Activated T-helper 2 cell treated with anti-CD3 and anti-CD28 coated beads, Interferon-gamma antibody, Interleukin-2, Interleukin-4, amounts not matched to agents 10 μg/mL and 5 μg/mL and 100 μg/mL, durations not matched to agents 14 hours and 24 hours and 36 hours (primary cell): ENCODE measurements at regions not wholly inside any gene's neighbourhood (a gene's known extent, or its start where the extent isn't known, plus 50 kb on each side); places are given as distances from the start of the nearest gene placed in this dataset.
"Not testable (repeated sequence)": the region's sequence is repeated elsewhere in the genome, so short reads cannot be mapped to it uniquely, and the experiment has no call there.

Source experiments
- DNase-seq: peaks from one replicate; pipeline ENCODE4 v3.0.0; 2021; ENCODE audit warnings: low spot score
- H3K27ac Mint-ChIP-seq: one replicate; pipeline ENCODE4 v1.8.0; 2021; ENCODE audit warnings: mixed read lengths
- H3K27me3 Mint-ChIP-seq: one replicate; pipeline ENCODE4 v1.8.0; 2021; ENCODE audit warnings: low read depth, mixed read lengths
- H3K36me3 Mint-ChIP-seq: one replicate; pipeline ENCODE4 v1.8.0; 2021; ENCODE audit warnings: low read depth, mixed read lengths
- H3K4me1 Mint-ChIP-seq: one replicate; pipeline ENCODE4 v1.8.0; 2021; ENCODE audit warnings: low read depth, mixed read lengths
- H3K4me3 Mint-ChIP-seq: one replicate; pipeline ENCODE4 v1.8.0; 2021; ENCODE audit warnings: low read depth, mild to moderate bottlenecking, moderate library complexity, mixed read lengths
- H3K9me3 Mint-ChIP-seq: one replicate; pipeline ENCODE4 v1.8.0; 2021; ENCODE audit warnings: mixed read lengths
- intact Hi-C: fragments of 100-400 bp; cut with micrococcal nuclease; formaldehyde crosslinking; loops from one replicate; pipeline ENCODE4 v1.15.1; 2023

DNA sequence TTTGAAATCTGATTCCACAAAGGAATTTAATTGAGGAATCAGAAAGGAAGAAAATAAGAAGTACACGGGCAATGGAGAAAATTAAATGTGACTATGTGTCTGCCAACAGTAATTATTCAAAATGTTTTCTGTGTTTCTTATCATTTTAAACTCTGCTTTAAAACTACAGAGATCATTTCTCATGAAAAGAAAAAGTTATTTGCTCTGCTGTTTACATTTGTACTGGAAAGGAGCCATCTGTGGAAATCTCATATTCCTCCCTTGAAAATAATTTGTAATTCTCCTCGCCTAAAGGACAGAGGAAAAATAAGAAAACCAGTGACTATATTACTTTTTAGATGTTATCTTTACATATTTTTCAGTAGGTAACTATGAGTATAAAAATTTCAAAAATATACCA is 181.9 kb upstream of the MEIS1 start:
- Mint-ChIP-seq H3K4me3 (no peak overlapping the region), H3K9me3 (no peaks in the 10 kb centered on the region), H3K4me1 (no peaks in the 10 kb centered on the region), H3K36me3 (no peaks in the 10 kb centered on the region), H3K27me3 (no peaks in the 10 kb centered on the region), H3K27ac (no peak overlapping the region)
- intact Hi-C loops, result no loop called here
- no peak for DNase-seq

- H3K36me3 Mint-ChIP-seq, result no peaks in the 10 kb centered on the region
- H3K27ac Mint-ChIP-seq, result no peak overlapping the region
- H3K9me3 Mint-ChIP-seq, result peaks cover under 1% of the 10 kb centered on the region
- intact Hi-C loops, result no loop called here
- no peaks in the 10 kb centered on the region for H3K4me1 Mint-ChIP-seq
- H3K4me3 Mint-ChIP-seq, result no peak overlapping the region
- H3K27me3 Mint-ChIP-seq, result no peaks in the 10 kb centered on the region
- no peak for DNase-seq
These were observed 182.8 kb upstream of the MEIS1 start for GRCh38 chr2:66252109-66252508.

DNA sequence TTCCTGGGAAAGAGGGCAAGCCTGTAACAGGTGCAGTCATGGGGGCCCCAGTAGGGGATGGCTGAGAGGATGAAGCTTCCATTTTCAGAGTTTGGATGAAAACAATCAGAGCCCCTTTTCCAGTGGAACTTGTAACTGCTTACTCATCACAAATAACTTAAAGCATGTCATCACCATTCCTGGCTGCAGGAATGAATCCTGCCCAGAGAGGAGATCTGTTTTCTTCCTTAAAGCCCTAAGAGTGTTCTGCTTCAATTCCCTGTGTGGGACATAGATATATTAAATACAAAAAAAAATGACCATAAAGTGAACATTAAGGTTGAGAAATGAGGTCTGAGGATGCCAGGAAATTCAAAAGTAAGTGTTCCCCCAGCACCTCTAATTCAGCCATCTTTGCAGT is 183.4 kb upstream of the MEIS1 start:
- Mint-ChIP-seq H3K36me3 (no peaks in the 10 kb centered on the region), H3K27me3 (no peaks in the 10 kb centered on the region), H3K9me3 (peaks cover 5% of the 10 kb centered on the region), H3K4me3 (no peak overlapping the region), H3K27ac (no peak overlapping the region), H3K4me1 (no peaks in the 10 kb centered on the region)
- intact Hi-C loops, result no loop called here
- no peak for DNase-seq

- H3K27ac Mint-ChIP-seq, H3K4me3 Mint-ChIP-seq, H3K36me3 Mint-ChIP-seq, intact Hi-C loops, H3K9me3 Mint-ChIP-seq, DNase-seq, H3K27me3 Mint-ChIP-seq, H3K4me1 Mint-ChIP-seq: not testable (repeated sequence)
These were observed 185.8 kb upstream of the MEIS1 start for GRCh38 chr2:66249089-66249488.

DNA sequence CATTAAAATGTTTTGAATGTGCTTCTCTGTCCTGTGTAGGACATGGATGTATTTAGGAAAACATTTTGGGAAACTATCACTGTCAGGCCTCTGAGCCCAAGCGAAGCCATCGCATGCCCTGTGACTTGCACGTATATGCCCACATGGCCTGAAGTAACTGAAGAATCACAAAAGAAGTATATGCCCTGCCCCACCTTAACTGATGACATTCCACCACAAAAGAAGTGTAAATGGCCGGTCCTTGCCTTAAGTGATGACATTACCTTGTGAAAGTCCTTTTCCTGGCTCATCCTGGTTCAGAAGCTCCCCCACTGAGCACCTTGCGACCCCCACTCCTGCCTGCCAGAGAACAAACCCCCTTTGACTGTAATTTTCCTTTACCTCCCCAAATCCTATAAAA is 191.1 kb upstream of the MEIS1 start:
- H3K36me3 Mint-ChIP-seq, H3K4me3 Mint-ChIP-seq, intact Hi-C loops, H3K4me1 Mint-ChIP-seq, H3K27ac Mint-ChIP-seq, H3K9me3 Mint-ChIP-seq, DNase-seq, H3K27me3 Mint-ChIP-seq: not testable (repeated sequence)

- not testable (repeated sequence) for H3K27ac Mint-ChIP-seq
These were observed 192.0 kb upstream of the MEIS1 start for GRCh38 chr2:66242888-66243287.

GRCh38 chr2:66242099-66242789 is 192.7 kb upstream of the MEIS1 start:
- peaks cover 5% of the 10 kb centered on the region for H3K9me3 Mint-ChIP-seq
- no peaks in the 10 kb centered on the region for H3K27me3 Mint-ChIP-seq
- H3K4me1 Mint-ChIP-seq, result no peaks in the 10 kb centered on the region
- no peak for DNase-seq
- no peak overlapping the region for H3K27ac Mint-ChIP-seq
- intact Hi-C loops, result no loop called here
- no peak overlapping the region for H3K4me3 Mint-ChIP-seq
- H3K36me3 Mint-ChIP-seq, result no peaks in the 10 kb centered on the region

More at GRCh38 chr2:66242888-66243287, 192.0 kb upstream of the MEIS1 start:
- H3K27me3 Mint-ChIP-seq, H3K4me1 Mint-ChIP-seq, H3K36me3 Mint-ChIP-seq, H3K4me3 Mint-ChIP-seq, intact Hi-C loops, H3K9me3 Mint-ChIP-seq, DNase-seq: not testable (repeated sequence)

DNA sequence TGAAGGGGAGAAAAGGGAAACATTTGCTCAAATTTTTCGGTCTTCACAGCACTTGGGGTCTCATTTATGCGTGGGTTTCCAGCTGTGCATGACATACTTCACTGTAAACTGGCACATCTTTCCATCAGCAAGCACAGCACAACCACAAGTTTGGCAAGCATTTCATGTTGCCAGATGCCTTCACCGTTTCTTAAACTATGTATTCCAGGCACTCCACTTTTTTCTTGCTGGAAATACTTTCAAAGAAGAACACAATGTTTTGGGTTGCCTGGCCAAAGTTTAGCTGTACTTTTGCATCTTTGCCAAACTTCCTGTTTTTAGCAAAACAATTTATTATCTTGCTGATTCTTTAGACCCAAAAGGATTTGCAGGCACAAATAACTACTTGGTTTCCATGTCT is 194.6 kb upstream of the MEIS1 start:
- Mint-ChIP-seq H3K4me3 (no peak overlapping the region), H3K36me3 (no peaks in the 10 kb centered on the region), H3K4me1 (no peaks in the 10 kb centered on the region), H3K27me3 (no peaks in the 10 kb centered on the region), H3K27ac (no peak overlapping the region), H3K9me3 (no peaks in the 10 kb centered on the region)
- DNase-seq, result no peak
- intact Hi-C loops, result no loop called here

DNA sequence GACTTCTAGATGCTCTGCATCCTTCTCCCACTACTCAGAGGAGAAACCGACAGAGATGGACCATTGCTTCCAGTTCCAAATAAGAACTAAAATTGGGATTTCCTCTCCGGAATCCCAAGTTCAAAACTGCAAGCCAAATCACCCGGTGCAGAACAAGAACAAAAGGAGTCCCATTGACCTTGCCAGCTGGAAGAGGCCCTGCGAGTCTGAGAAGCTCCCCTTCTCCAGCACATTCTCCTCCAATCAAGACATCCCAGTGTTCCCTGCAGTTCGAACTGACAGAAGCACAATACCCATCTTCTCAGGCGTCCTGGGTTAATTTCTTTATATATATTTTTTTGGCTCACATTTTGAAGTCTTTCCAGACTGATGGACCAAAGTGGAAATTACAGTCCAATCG is 195.3 kb upstream of the MEIS1 start:
- no peak overlapping the region for H3K4me3 Mint-ChIP-seq
- H3K4me1 Mint-ChIP-seq, result no peaks in the 10 kb centered on the region
- DNase-seq, result no peak
- H3K36me3 Mint-ChIP-seq, result no peaks in the 10 kb centered on the region
- H3K27me3 Mint-ChIP-seq, result no peaks in the 10 kb centered on the region
- H3K9me3 Mint-ChIP-seq, result no peaks in the 10 kb centered on the region
- no peak overlapping the region for H3K27ac Mint-ChIP-seq
- intact Hi-C loops, result no loop called here

- Mint-ChIP-seq H3K4me1 (no peaks in the 10 kb centered on the region), H3K27me3 (no peaks in the 10 kb centered on the region), H3K4me3 (no peak overlapping the region), H3K9me3 (no peaks in the 10 kb centered on the region), H3K36me3 (no peaks in the 10 kb centered on the region), H3K27ac (no peak overlapping the region)
- no peak for DNase-seq
- intact Hi-C loops, result no loop called here
These were observed 197.0 kb upstream of the MEIS1 start for GRCh38 chr2:66237803-66238379.

- intact Hi-C loops, result no loop called here
These were observed 197.8 kb upstream of the MEIS1 start for GRCh38 chr2:66236816-66237802.

DNA sequence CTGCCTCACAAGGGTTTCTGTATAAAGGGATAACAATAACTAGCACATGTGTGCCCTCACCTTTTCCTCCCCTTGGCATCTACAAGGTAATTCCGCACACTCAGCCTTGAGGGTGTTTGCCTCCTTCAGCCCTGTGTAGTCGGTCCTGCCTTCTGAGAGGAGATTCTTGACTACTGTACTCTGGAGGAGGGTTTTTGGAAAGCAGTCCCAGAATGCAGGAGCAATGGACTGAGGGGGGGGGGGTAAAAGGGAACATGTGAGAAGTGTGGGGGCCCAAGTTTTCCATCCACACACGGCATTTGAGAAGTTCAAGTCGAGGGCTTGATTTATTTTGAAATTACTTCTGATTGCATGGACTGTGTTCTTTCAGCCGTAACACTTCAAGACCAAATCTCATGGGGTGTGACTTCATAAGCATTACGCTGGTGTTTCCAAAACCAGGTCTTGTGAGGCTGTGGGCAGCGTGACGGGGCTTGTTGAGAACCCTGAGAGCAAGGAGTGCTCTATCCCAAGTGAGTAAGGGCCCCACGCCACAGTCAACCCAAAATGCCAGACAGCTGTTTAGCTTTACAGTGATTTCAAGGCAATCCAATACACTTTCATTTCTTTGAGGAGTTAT is 198.7 kb upstream of the MEIS1 start:
- DNase-seq, result no peak
- Mint-ChIP-seq H3K4me1 (no peaks in the 10 kb centered on the region), H3K27ac (no peak overlapping the region), H3K27me3 (no peaks in the 10 kb centered on the region), H3K36me3 (no peaks in the 10 kb centered on the region), H3K9me3 (no peaks in the 10 kb centered on the region), H3K4me3 (no peak overlapping the region)
- intact Hi-C loops, result no loop called here

More at GRCh38 chr2:66236816-66237802, 197.8 kb upstream of the MEIS1 start:
- DNase-seq, result no peak
- H3K4me3 Mint-ChIP-seq, result no peak overlapping the region
- no peaks in the 10 kb centered on the region for H3K36me3 Mint-ChIP-seq
- H3K9me3 Mint-ChIP-seq, result no peaks in the 10 kb centered on the region
- no peak overlapping the region for H3K27ac Mint-ChIP-seq
- no peaks in the 10 kb centered on the region for H3K27me3 Mint-ChIP-seq
- no peaks in the 10 kb centered on the region for H3K4me1 Mint-ChIP-seq
